ENCODE measurements at regions not wholly inside any gene's neighbourhood (a gene's known extent, or its start where the extent isn't known, plus 50 kb on each side); places are given as distances from the start of the nearest gene placed in this dataset.

- TF ChIP-seq EZH2 (IDR thresholded peaks at IDR 0.05): no peak
- no peak for TF ChIP-seq CTCF (IDR thresholded peaks at IDR 0.05)
- no peak for TF ChIP-seq EZH2phosphoT487 (IDR thresholded peaks at IDR 0.05)
Observed at GRCh38 chr4:167399201-167399600, 164.9 kb upstream of the SPOCK3 start.

All from neural progenitor cell (in vitro differentiated cells).